Activated effector memory CD4-positive, alpha-beta T cell treated with anti-CD3 and anti-CD28 coated beads, Interleukin-2, amount 50 U/mL, for 16 hours (primary cell): ENCODE measurements at regions not wholly inside any gene's neighbourhood (a gene's known extent, or its start where the extent isn't known, plus 50 kb on each side); places are given as distances from the start of the nearest gene placed in this dataset.
"Not testable (repeated sequence)": the region's sequence is repeated elsewhere in the genome, so short reads cannot be mapped to it uniquely, and the experiment has no call there.

ENCODE experiments used
- DNase-seq: peaks from one replicate; pipeline ENCODE4 v3.0.0-alpha.2; 2020

GRCh38 chr10:90032519-90032918, 331.1 kb downstream of the KIF20B start:
- no peak for DNase-seq

DNA sequence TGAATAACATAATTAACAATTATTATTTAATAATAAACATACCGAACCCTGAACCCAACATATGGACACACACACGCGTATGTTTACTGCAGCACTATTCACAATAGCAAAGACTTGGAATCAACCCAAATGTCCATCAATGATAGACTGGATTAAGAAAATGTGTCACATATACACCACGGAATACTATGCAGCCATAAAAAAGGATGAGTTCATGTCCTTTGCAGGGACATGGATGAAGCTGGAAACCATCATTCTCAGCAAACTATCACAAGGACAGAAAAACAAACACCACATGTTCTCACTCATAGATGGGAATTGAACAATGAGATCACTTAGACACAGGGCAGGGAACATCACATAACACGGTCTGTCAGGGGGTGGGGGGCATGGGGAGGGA, 333.5 kb downstream of the KIF20B start:
- not testable (repeated sequence) for DNase-seq

- no peak for DNase-seq
Observed at GRCh38 chr10:90041585-90041984, 340.2 kb downstream of the KIF20B start.

DNA sequence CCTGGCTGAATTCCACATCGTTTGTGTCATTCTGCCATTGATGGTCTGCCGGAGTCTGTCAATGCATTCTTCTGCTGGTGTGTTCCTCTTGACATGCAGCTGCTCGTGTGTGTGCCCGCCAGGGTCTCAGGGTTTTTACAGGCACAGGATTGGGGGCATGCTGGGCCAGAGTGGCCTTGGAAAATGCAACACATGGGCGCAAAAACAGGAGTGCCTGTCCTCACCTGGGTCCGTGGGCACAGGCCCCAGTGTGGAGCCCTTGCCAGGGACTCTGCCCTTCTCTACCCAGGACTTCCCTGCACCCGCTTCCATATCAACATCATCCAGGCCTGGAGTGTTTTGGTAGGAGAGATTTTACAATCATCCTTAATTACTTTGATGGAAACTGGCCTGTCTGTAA, 340.7 kb downstream of the KIF20B start:
- DNase-seq: no peak

DNA sequence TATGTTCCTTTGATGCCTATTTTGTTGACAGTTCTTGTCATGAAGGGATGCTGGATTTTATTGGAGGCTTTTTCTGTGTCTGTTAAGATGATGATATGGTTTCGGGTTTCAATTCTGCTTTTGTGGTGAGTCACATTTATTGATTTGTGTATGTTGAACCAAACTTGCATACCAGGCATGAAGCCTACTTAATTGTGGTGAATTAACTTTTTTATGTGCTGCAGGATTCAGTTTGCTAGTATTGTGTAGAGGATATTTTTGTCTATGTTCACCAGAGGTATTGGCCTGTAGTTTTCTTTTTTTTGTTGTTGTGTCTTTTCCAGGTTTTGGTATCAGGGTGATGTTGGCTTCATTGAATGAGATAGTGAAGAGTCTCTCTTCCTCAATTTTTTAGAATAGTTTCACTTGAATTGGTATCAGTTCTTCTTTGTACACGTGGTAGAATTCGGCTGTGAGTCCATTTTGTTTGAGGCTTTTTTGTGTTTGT, 345.9 kb downstream of the KIF20B start:
- DNase-seq: no peak

- DNase-seq: no peak
Observed at GRCh38 chr10:90051053-90051452, 349.7 kb downstream of the KIF20B start.

DNA sequence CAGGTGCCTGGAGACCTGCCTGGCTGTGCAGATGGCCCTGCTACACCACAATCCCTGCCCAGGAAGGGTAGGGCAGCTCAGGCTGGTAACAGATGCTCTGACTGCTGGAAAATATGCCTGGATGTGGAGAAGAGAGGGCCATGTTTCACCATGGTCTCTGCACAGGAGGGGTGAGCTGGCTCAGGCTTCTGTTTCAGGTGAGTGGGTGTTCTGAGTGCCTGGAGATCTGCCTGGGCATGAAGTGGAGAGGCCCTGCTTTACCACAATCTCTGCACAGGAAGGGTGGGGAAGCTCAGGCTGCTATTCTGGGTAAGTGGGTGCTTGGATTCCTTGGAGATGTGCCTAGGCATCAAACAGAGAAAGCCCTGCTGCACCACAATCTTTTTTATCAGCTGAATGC, 350.1 kb downstream of the KIF20B start:
- DNase-seq: no peak

DNA sequence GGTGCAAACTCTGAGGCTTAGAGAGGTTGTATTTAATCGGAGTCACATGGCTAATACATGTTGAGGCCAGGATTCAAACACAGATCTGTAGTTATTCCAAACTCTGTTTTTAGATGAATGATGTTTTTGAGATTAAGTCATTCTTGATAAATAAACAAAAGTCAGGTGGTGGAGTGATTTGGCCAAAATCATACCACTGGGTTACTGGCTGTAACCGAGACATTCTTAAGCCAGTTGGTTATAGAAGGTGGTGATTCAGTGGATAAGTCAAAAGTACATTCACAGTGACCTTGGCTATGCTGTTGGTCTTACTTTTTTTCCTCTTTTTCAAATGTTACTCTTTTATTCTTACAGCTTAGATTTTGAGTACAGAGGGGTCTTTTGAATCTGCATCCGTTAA, 361.4 kb downstream of the KIF20B start:
- DNase-seq: no peak

DNA sequence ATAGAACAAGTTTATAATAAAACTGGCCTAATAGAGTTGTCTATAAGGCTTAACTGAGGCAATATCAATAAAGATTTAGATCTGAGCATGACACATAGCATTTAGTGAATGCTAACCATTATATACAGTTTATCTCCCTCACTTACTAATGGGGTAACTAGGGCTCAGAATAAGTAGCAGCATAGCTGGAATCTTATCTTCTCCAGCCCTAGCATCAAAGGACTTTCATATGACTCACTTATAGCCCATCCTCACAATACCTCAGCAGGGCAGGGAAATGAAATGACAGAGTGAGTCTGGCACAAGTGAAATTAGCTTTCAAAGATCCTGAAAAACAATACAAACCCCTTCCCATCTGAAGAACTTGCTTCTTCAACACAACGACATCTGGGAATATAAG, 362.9 kb downstream of the KIF20B start:
- DNase-seq: no peak

DNA sequence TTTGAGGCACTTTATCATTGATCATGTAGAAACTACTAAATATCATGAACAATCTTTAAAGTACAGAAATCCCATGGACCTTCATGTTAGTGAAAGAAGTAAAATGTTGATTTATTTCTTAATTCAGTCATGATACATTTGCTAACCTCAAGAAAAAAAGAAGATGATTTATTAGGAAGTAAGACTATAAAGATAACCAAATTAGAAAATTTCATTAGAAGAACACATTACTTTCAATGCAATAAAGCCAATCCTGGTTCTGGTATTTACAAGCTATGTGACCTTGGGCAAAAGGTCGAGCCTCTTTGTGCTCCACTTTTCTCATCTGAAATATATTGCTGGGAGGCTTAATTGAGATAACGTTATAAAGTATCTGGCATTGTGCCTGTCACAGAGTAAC, 365.0 kb downstream of the KIF20B start:
- DNase-seq: no peak

GRCh38 chr10:90075995-90076394, 374.6 kb downstream of the KIF20B start:
- no peak for DNase-seq

DNA sequence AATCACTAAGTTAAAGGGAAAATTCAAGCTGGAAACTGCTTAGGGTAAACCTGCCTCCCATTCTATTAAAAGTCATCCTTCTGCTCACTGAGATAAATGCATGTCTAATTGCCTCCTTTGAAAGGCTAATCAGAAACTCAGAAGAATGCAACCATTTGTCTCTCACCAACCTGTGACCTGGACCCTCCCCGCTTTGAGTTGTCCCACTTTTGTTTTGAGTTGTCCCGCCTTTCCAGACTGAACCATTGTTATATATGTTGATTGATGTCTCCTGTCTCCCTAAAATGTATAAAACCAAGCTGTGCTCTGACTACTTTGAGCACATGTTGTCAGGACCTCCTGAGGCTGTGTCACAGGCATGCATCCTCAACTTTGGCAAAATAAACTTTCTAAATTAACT, 378.4 kb downstream of the KIF20B start:
- DNase-seq: no peak

DNA sequence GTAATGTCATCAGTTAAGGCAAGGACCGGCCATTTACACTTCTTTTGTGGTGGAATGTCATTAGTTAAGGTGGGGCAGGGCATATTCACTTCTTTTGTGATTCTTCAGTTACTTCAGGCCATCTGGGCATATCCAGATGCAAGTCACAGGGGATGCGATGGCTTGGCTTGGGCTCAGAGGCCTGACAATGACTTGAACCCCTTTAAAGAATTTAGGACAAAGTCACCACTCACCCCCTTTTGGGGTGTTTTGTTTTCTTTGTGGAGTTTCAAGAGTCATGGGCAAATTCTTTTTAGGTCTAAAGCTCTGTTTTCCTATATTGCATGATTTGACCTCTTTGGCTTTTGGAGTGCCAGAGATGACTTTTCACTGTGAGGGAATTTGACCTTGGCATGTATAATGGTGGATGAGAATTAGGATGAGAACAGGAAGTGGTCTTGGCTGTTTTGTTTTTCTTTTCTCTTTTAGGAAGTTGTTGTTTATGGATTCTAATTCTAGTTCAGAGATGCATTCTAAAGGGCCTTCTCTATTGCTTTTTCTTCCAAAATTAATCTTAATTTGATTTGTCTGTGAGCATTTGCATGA, 385.3 kb downstream of the KIF20B start:
- not testable (repeated sequence) for DNase-seq

DNA sequence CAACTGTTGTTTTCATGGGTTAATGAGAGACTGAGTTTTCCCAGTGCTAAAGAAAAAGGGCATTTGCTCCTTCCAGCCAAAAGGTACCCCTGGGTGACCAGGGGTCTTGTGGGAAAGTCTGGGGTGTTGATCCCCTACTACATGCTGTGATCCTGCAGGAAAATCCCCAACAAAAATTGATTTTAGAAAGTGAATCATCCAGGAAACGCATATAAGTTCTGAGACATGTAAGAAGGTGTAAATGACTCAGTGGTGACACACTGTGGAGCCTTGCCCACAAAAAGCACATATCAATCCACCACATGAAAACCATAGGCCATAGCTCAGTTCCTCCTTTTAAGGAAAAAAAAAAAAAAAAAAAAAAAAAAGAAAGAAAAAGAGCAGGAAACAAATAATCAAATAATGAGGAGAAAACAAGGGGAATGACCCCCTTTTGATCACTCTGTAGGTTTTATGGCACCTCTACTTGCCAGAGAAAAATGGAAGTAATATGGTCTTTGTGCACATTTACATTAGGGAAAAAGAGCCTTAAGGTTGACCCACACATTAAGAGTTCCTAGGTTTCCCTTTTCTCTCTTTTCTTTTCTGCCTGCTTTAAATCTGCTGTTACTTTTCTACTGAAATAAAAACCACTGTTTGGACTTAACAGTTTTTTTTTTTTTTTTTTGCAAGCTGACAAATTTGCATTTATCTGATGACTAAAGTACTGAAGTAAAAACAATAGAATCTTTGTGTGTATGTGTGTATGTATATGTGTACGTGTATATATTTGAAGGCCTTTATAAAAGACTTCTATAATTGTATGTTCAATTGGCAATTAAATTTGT, 386.0 kb downstream of the KIF20B start:
- DNase-seq: no peak

GRCh38 chr10:90088024-90088317, 386.6 kb downstream of the KIF20B start:
- DNase-seq: no peak

DNA sequence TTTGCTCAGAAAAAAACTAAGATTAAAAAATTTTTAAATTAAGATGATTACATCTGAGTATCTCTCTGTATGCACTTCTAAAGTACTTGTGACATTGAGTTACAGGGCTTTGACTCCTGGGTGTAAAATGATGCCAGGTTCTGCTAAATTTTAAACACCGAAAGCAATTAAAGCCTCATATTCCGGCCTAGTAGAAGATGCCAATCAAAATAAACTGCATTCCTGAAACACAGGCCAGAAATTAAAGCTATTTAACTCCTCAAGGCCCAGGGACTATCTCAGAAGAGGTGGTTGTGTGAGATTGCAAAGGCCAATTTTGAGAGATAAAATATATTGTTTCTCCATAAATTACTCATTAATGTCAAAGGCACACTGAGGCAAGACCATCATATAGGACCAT, 388.3 kb downstream of the KIF20B start:
- no peak for DNase-seq

- DNase-seq: no peak
Observed at GRCh38 chr10:90096196-90096595, 394.8 kb downstream of the KIF20B start.

GRCh38 chr10:90107581-90107980, 406.2 kb downstream of the KIF20B start:
- DNase-seq: not testable (repeated sequence)

DNA sequence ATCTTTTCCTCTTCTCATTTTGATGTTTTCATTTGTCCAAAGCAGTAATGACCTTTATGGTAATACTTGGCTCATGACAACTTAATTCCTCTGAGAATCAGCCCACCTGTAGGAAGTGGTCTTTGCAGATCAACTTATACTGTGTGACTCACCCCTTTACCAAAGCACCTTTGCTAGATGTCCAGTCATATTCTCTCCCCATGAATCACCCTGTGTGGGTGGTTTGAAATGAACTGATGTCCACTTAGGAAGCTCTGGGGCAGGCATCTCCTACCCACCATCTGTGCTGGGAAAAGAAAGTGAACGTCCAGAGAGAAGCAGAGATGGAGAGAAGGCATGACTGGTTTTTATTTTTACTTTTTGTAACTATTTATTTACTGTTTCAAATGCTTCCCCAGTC, 410.3 kb downstream of the KIF20B start:
- DNase-seq: no peak

DNA sequence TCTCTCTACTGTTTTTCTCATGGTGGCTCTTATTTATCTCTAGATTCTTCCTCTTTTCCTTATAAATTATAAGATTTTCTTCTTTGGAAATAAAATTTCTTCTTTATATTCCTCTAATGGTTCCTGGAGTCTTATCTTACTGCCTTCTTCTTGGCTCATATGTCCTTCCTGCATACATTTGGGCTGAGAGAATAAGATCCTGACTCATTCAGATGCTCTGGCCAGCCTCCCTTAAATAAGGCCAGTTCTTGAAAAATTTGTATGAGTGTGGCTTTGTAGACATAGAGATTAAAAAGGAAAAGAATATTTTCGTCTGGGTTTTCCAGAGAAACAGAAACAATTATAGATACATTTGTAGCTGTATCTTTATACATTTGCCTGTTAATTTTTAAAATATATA, 411.3 kb downstream of the KIF20B start:
- no peak for DNase-seq

- DNase-seq: not testable (repeated sequence)
Observed at GRCh38 chr10:90118567-90118966, 417.2 kb downstream of the KIF20B start.

DNA sequence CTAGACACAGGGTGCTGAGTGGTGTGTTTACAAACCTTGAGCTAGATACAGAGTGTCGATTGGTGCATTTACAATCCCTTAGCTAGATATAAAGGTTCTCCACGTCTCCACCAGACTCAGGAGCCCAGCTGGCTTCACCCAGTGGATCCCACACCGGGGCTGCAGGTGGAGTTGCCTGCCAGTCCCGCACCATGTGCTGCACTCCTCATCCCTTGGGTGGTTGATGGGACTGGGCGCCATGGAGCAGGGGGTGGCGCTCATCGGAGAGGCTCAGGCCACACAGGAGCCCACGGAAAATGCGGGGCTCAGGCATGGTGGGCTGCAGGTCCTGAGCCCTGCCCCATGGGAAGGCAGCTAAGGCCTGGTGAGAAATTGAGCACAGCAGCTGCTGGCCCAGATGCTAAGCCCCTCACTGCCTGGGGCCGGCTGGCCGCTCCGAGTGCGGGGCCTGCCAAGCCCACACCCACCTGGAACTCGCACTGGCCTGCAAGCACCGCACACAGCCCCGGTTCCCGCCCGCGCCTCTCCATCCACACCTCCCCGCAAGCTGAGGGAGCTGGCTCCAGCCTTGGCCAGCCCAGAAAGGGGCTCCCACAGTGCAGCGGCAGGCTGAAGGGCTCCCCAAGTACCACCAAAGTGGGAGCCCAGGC, 418.4 kb downstream of the KIF20B start:
- not testable (repeated sequence) for DNase-seq

DNA sequence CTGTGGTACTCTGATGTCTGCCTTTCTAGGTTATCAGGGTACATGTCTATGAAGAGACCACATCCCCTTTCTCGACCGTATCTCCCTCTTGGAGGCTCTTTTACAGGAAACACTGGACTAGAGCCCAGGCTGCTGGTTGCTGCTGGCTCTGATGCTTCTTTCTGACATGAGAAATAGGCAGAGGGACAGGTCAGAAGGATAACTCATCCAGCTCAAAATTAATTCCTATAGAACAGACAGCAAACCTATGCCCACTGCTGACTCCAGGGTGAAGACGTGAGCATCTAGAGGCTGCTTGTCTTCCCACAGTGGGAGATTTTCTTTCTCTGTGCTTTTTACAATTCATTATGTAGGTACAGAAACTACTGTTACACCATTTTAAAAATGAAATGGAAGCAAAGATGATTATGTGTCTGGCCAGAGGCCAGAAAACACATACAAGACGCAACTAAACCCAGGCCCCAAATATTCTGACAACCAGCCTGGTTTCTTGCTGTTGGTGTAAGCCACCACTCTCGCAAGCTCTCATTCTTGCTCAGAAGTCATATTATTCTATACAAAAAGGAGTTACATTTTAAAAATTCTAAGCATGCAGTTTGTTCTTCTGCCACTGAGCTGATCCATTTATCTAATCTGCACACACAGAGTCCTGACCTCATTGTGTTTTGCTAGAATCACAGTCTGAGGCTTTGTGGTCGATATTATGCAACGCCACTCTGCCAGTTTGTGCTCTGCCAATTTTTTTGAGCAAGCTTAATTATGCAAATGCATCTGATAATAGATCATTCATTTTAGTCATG, 424.3 kb downstream of the KIF20B start:
- DNase-seq: no peak

DNA sequence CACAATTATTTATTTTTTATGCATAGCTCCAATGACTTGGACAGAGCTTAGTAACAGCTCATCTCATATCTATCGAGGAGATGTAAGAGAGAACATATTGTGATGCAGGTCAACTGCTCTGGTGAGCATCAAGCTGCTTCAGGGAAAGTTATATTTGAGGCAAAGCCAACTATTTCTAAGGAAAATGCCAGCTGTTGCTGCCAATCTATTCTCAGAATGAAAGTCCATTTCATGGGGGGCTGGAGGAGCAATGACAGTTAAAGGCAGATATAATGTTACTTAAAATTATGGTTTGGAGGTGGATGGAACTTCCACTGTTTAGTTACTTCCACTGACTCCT, 424.8 kb downstream of the KIF20B start:
- DNase-seq: no peak
